ENCODE measurements at regions not wholly inside any gene's neighbourhood (a gene's known extent, or its start where the extent isn't known, plus 50 kb on each side); places are given as distances from the start of the nearest gene placed in this dataset.

- TF ChIP-seq ESRRA (IDR thresholded peaks at IDR 0.05; ENCODE audit: borderline replicate concordance, low read length): no peak
- no peak for TF ChIP-seq KDM1A (IDR thresholded peaks at IDR 0.05; ENCODE audit: low read depth)
- TF ChIP-seq RAD21 (conservative IDR thresholded peaks at IDR 0.05 in 1 of 2, IDR thresholded peaks at IDR 0.05 in 1 of 2): no peak
- TF ChIP-seq TFCP2L1 (CRISPR knock-in tag; IDR thresholded peaks at IDR 0.05): no peak
- TF ChIP-seq CTCF (IDR thresholded peaks at IDR 0.05): no peak
- no peak for TF ChIP-seq POLR2A (IDR thresholded peaks at IDR 0.05; ENCODE audit: low read length)
- no peak for TF ChIP-seq JUNB (IDR thresholded peaks at IDR 0.05)
Measured at GRCh38 chr6:121884620-121885019, 449.2 kb downstream of the GJA1 start.

Data from A549 (cell line).